ENCODE measurements at regions not wholly inside any gene's neighbourhood (a gene's known extent, or its start where the extent isn't known, plus 50 kb on each side); places are given as distances from the start of the nearest gene placed in this dataset.

DNA sequence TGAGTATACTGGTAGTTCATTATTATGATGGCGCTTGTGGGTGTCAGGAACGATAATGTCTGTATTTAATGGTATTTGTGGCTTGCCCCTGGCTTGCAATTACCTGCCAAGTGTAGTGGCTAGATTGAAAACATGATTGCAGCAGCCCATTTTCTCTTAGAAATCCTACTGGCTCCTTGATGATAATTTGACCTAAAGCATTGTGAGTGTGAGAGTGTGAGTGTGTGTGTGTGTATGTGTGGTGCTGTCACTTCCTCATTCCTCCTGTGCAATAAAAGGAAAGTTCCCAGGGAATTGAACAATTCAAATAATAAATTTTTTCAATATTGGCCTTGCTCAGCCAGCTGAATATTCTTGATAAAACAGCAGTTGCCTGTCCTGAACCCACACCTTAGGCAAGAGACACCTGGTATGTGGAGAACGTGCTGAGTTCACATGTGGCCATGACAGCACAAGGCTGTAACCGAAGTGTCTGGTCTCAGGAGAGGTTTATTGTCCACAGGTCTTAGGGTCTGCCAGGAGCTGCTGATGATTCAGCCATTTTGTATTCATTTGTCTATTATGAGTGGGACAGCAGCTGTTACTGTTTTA, 193.3 kb downstream of the CD47 start:
- TF ChIP-seq POLR2A (IDR thresholded peaks at IDR 0.05; ENCODE audit: low read length): no peak
- TF ChIP-seq GATA1 (IDR thresholded peaks at IDR 0.05; ENCODE audit: low read depth, low read length): no peak
